BE2C (cell line): ENCODE measurements at regions not wholly inside any gene's neighbourhood (a gene's known extent, or its start where the extent isn't known, plus 50 kb on each side); places are given as distances from the start of the nearest gene placed in this dataset.

ENCODE experiments used
- DNase-seq: peaks from one replicate; pipeline ENCODE4 v3.0.0-alpha.2; 2020
- H3K27me3 ChIP-seq: fragments of 250-450 bp; sonication (Bioruptor Pico); 2 replicates; pipeline ENCODE4 v1.5.1; 2020; ENCODE audit warnings: mild to moderate bottlenecking
- H3K36me3 ChIP-seq: fragments of 250-450 bp; sonication (Bioruptor Pico); 2 replicates; pipeline ENCODE4 v1.5.1; 2020; ENCODE audit warnings: mild to moderate bottlenecking
- H3K4me1 ChIP-seq: fragments of 250-450 bp; sonication (Bioruptor Pico); 2 replicates; pipeline ENCODE4 v1.5.1; 2020
- H3K4me3 ChIP-seq: 2 replicates; pipeline ENCODE4 v1.5.1; 2011; ENCODE audit warnings: low read depth, low read length
- H3K9me3 ChIP-seq: fragments of 250-450 bp; sonication (Bioruptor Pico); 2 replicates; pipeline ENCODE4 v1.5.1; 2020
- TF ChIP-seq, protein P1 (sequence below): IDR thresholded peaks from 2 replicates; pipeline ENCODE4 v1.5.1; 2012; ENCODE audit warnings: mild to moderate bottlenecking, low read depth, low read length

DNA sequence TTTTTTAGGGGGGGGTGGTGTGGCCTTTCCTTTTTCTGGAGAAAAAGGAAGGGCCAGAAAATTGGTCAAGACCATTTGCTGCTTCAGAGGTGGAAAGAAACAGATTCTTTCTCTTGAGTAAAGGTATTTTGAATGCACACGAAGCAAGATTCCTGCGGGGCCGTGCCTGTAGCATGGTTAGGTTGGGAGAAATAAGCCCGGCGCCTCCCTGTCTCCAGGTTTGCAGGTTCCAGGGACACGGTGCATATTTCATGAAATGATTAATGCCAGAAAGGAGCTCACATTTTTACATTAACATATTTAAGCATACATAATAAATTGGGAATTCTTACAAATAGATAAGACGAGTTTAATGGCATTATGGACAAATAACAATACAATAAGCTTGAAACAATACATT is 409.5 kb upstream of the IRX1 start:
- no peak overlapping the region for H3K4me3 ChIP-seq

DNA sequence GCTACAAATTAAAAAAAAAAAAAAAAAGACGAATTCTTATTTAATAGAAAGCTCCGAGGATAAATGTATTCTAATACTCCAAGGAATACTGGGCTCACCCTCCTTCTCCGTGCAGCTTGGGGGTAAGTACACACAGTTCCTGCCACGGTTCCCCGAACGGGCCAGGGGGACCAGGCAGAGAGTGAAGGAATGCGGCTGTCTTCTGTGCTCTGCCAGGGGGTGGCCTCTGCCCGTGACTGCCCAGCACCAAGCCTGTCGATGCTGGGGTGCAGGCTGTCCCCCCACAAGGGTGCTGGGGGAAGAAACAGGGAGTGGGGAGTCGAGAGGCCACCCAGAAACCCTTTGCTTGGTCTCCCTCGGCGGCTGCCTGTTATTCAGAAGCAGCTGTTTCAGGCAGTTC is 410.1 kb upstream of the IRX1 start:
- no peaks in the 10 kb centered on the region for H3K4me1 ChIP-seq
- no peak overlapping the region for H3K4me3 ChIP-seq
- H3K36me3 ChIP-seq = no peaks in the 10 kb centered on the region
- H3K27me3 ChIP-seq = no peaks in the 10 kb centered on the region
- TF ChIP-seq, protein P1, sequence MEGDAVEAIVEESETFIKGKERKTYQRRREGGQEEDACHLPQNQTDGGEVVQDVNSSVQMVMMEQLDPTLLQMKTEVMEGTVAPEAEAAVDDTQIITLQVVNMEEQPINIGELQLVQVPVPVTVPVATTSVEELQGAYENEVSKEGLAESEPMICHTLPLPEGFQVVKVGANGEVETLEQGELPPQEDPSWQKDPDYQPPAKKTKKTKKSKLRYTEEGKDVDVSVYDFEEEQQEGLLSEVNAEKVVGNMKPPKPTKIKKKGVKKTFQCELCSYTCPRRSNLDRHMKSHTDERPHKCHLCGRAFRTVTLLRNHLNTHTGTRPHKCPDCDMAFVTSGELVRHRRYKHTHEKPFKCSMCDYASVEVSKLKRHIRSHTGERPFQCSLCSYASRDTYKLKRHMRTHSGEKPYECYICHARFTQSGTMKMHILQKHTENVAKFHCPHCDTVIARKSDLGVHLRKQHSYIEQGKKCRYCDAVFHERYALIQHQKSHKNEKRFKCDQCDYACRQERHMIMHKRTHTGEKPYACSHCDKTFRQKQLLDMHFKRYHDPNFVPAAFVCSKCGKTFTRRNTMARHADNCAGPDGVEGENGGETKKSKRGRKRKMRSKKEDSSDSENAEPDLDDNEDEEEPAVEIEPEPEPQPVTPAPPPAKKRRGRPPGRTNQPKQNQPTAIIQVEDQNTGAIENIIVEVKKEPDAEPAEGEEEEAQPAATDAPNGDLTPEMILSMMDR = no peak
- peaks cover 6% of the 10 kb centered on the region for H3K9me3 ChIP-seq
- no peak for DNase-seq

More for the DNA sequence above, 409.5 kb upstream of the IRX1 start:
- TF ChIP-seq, protein P1 = no peak
- no peaks in the 10 kb centered on the region for H3K27me3 ChIP-seq
- H3K4me1 ChIP-seq = no peaks in the 10 kb centered on the region
- peaks cover 6% of the 10 kb centered on the region for H3K9me3 ChIP-seq
- DNase-seq = no peak
- H3K36me3 ChIP-seq = no peaks in the 10 kb centered on the region

DNA sequence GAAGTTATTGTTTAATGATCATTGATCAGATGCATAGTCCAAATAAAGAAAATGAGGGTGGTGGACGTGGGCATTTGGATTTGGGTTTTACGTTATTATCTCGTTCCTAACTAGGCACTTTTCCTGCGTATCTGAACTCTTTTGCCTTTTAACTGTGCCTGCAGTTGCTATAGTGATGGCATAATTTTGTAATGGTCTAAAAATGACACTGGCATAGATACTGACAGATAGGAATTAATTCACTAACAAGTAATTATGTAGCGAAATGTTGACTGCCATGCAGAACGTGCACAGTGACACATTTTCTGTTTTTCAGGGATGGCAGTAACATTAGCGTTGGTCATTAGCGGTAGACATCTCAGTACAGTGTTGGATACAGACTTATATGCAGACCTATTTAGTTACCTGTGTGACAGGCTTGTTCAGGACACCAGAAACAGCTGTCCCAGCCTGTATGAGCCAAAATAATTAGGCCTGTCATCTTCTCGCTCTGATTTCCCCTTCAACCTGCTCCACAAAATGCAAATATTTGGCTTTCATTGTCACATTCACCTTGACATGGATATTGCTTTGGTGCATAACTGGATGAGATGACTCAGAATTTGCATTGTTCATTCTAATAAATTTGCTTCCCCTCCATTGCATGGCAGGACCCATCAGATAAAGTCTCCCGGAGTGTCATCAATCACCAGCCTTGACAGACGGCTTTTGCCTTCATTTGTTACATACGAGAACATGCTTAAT is 413.3 kb upstream of the IRX1 start:
- no peaks in the 10 kb centered on the region for H3K4me1 ChIP-seq
- no peaks in the 10 kb centered on the region for H3K36me3 ChIP-seq
- H3K9me3 ChIP-seq = peaks cover 6% of the 10 kb centered on the region
- TF ChIP-seq, protein P1 = no peak
- no peak for DNase-seq
- no peaks in the 10 kb centered on the region for H3K27me3 ChIP-seq
- no peak overlapping the region for H3K4me3 ChIP-seq

DNA sequence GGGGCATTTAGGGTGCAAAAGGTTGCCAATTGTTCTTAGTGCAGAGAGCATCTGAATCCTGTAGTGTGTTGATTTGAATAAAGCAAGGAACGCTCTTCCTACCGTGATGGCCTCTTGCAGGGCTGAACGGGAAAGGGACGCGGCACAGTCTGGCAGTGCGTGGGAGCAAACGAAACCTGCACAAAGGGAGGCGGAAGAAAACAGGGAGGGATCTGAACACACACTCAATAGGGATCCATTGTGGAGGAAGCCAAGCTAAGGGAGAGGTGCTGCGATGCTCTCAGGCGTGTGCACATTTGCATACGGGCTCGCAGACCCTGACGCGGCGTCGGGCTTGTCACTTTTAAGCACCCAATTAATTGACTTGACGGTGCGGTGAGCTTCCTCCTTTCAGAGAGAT is 414.0 kb upstream of the IRX1 start:
- Histone ChIP-seq H3K9me3 (peaks cover 6% of the 10 kb centered on the region), H3K4me1 (no peaks in the 10 kb centered on the region), H3K27me3 (no peaks in the 10 kb centered on the region), H3K4me3 (no peak overlapping the region), H3K36me3 (no peaks in the 10 kb centered on the region)
- DNase-seq = no peak
- TF ChIP-seq, protein P1 = no peak

DNA sequence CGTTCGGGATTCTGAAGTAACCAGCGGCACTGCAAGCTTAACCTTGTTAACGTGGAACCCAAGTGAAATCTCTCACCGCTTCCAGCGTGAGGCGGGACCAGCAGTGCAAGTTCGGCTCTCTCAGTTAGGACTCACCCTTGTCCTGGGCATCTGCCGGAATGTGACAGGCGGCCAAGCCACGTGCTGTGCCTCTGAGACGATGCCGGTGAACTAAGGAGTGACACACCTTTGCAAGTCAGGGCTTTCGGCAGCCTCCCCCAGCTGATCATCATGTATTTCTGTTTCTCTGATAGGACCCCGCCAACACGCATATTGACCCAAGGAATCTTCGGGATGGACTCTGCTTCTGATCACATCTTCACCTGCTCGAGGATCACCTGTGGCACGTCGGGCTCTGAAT is 415.0 kb upstream of the IRX1 start:
- Histone ChIP-seq H3K4me3 (no peak overlapping the region), H3K36me3 (no peaks in the 10 kb centered on the region), H3K4me1 (no peaks in the 10 kb centered on the region), H3K27me3 (no peaks in the 10 kb centered on the region), H3K9me3 (peaks cover 6% of the 10 kb centered on the region)
- DNase-seq = no peak
- TF ChIP-seq, protein P1 = no peak

DNA sequence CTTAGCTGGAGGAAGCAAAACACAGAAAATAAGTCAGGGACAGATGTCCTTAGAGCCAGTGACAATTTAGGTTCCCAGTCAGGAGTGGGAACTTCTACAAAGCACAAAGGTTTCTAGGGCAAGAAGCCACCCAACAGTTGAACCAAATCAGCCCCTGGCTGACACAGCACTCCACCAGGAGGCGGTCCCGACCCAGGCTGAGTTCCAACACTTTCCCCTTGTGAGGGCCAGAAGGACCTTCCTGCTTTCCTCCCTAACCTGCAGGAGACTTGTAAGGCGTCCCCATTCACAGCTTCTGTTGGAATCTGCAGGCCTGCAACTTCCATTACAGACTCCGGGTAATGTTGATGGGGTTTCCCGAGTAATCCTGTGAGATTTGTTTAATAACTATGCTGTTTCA is 416.4 kb upstream of the IRX1 start:
- no peak for DNase-seq
- TF ChIP-seq, protein P1 = no peak
- H3K27me3 ChIP-seq = no peaks in the 10 kb centered on the region
- no peaks in the 10 kb centered on the region for H3K4me1 ChIP-seq
- H3K36me3 ChIP-seq = no peaks in the 10 kb centered on the region
- no peak overlapping the region for H3K4me3 ChIP-seq
- peaks cover 6% of the 10 kb centered on the region for H3K9me3 ChIP-seq
